ENCODE measurements at regions not wholly inside any gene's neighbourhood (a gene's known extent, or its start where the extent isn't known, plus 50 kb on each side); places are given as distances from the start of the nearest gene placed in this dataset.

GRCh38 chr10:118112543-118113125 lies 65.9 kb upstream of the RAB11FIP2 start:
- Mint-ChIP-seq H3K27ac (ENCODE audit: unreplicated experiment) (no peak overlapping the region), H3K27me3 (ENCODE audit: unreplicated experiment) (peaks cover 11% of the 10 kb centered on the region), H3K9me3 (ENCODE audit: unreplicated experiment) (no peaks in the 10 kb centered on the region), H3K4me1 (ENCODE audit: unreplicated experiment) (peaks cover 5% of the 10 kb centered on the region), H3K4me3 (ENCODE audit: unreplicated experiment) (no peak overlapping the region), H3K36me3 (ENCODE audit: unreplicated experiment) (no peaks in the 10 kb centered on the region)
- DNase-seq (ENCODE audit: extremely low spot score, unreplicated experiment) = no peak
- no peak for TF ChIP-seq CTCF (IDR thresholded peaks at IDR 0.05)

GRCh38 chr10:118110750-118111149 lies 64.0 kb upstream of the RAB11FIP2 start:
- H3K36me3 Mint-ChIP-seq (ENCODE audit: unreplicated experiment) = no peaks in the 10 kb centered on the region
- no peaks in the 10 kb centered on the region for H3K9me3 Mint-ChIP-seq (ENCODE audit: unreplicated experiment)
- TF ChIP-seq CTCF (IDR thresholded peaks at IDR 0.05) = no peak
- peaks cover 11% of the 10 kb centered on the region for H3K27me3 Mint-ChIP-seq (ENCODE audit: unreplicated experiment)
- H3K4me3 Mint-ChIP-seq (ENCODE audit: unreplicated experiment) = no peak overlapping the region
- H3K4me1 Mint-ChIP-seq (ENCODE audit: unreplicated experiment) = peaks cover 5% of the 10 kb centered on the region
- DNase-seq (ENCODE audit: extremely low spot score, unreplicated experiment) = no peak
- no peak overlapping the region for H3K27ac Mint-ChIP-seq (ENCODE audit: unreplicated experiment)

GRCh38 chr10:118108194-118109026 lies 61.7 kb upstream of the RAB11FIP2 start:
- H3K4me1 Mint-ChIP-seq (ENCODE audit: unreplicated experiment) = peaks cover 5% of the 10 kb centered on the region
- DNase-seq (ENCODE audit: extremely low spot score, unreplicated experiment) = no peak
- H3K36me3 Mint-ChIP-seq (ENCODE audit: unreplicated experiment) = no peaks in the 10 kb centered on the region
- H3K9me3 Mint-ChIP-seq (ENCODE audit: unreplicated experiment) = no peaks in the 10 kb centered on the region
- no peak overlapping the region for H3K4me3 Mint-ChIP-seq (ENCODE audit: unreplicated experiment)
- no peak for TF ChIP-seq CTCF (IDR thresholded peaks at IDR 0.05)
- H3K27ac Mint-ChIP-seq (ENCODE audit: unreplicated experiment) = no peak overlapping the region
- peaks cover 13% of the 10 kb centered on the region for H3K27me3 Mint-ChIP-seq (ENCODE audit: unreplicated experiment)

- DNase-seq (ENCODE audit: extremely low spot score, unreplicated experiment) = no peak
- Mint-ChIP-seq H3K27ac (ENCODE audit: unreplicated experiment) (no peak overlapping the region), H3K4me1 (ENCODE audit: unreplicated experiment) (peaks cover 5% of the 10 kb centered on the region), H3K4me3 (ENCODE audit: unreplicated experiment) (no peak overlapping the region), H3K36me3 (ENCODE audit: unreplicated experiment) (no peaks in the 10 kb centered on the region), H3K9me3 (ENCODE audit: unreplicated experiment) (no peaks in the 10 kb centered on the region), H3K27me3 (ENCODE audit: unreplicated experiment) (peaks cover 13% of the 10 kb centered on the region)
- no peak for TF ChIP-seq CTCF (IDR thresholded peaks at IDR 0.05)
Measured at GRCh38 chr10:118107541-118107940, 60.8 kb upstream of the RAB11FIP2 start.

- no peak for TF ChIP-seq CTCF (IDR thresholded peaks at IDR 0.05)
- no peaks in the 10 kb centered on the region for H3K9me3 Mint-ChIP-seq (ENCODE audit: unreplicated experiment)
- no peak for DNase-seq (ENCODE audit: extremely low spot score, unreplicated experiment)
- peaks cover 13% of the 10 kb centered on the region for H3K27me3 Mint-ChIP-seq (ENCODE audit: unreplicated experiment)
- peaks cover 5% of the 10 kb centered on the region for H3K4me1 Mint-ChIP-seq (ENCODE audit: unreplicated experiment)
- H3K4me3 Mint-ChIP-seq (ENCODE audit: unreplicated experiment) = no peak overlapping the region
- no peaks in the 10 kb centered on the region for H3K36me3 Mint-ChIP-seq (ENCODE audit: unreplicated experiment)
- H3K27ac Mint-ChIP-seq (ENCODE audit: unreplicated experiment) = no peak overlapping the region
Measured at GRCh38 chr10:118107040-118107439, 60.3 kb upstream of the RAB11FIP2 start.

All from osteocyte (in vitro differentiated cells).